DOHH2 (cell line): ENCODE measurements at regions not wholly inside any gene's neighbourhood (a gene's known extent, or its start where the extent isn't known, plus 50 kb on each side); places are given as distances from the start of the nearest gene placed in this dataset.

Source experiments
- H3F3A ChIP-seq: fragments of 200-600 bp; sonication (generic), shearing (Covaris generic); 2 replicates; pipeline ENCODE4 v1.6.0; 2016; ENCODE audit warnings: antibody characterized with exemption, mild to moderate bottlenecking; ENCODE audit not compliant: control insufficient read depth, insufficient read depth
- H3K27ac ChIP-seq: fragments of 200-600 bp; sonication (generic); 2 replicates; pipeline ENCODE4 v1.5.1; 2014; ENCODE audit warnings: low read depth, mild to moderate bottlenecking, low read length, moderate library complexity
- H3K27me3 ChIP-seq: fragments of 200-600 bp; sonication (generic); 2 replicates; pipeline ENCODE4 v1.6.1; 2014; ENCODE audit warnings: mild to moderate bottlenecking, low read length, mixed read lengths; ENCODE audit not compliant: control insufficient read depth
- H3K36me3 ChIP-seq: fragments of 200-600 bp; sonication (generic); 2 replicates; pipeline ENCODE4 v1.6.1; 2014; ENCODE audit warnings: mild to moderate bottlenecking, low read length, moderate library complexity, mixed read lengths; ENCODE audit not compliant: control insufficient read depth
- H3K4me1 ChIP-seq: fragments of 200-600 bp; sonication (generic); 2 replicates; pipeline ENCODE4 v1.6.1; 2014; ENCODE audit warnings: mild to moderate bottlenecking, low read length, mixed read lengths; ENCODE audit not compliant: control insufficient read depth
- H3K4me2 ChIP-seq: fragments of 200-600 bp; sonication (generic); 2 replicates; pipeline ENCODE4 v1.6.0; 2014; ENCODE audit warnings: mild to moderate bottlenecking, low read length, moderate library complexity
- H3K4me3 ChIP-seq: fragments of 200-600 bp; sonication (generic); 2 replicates; pipeline ENCODE4 v1.5.1; 2014; ENCODE audit warnings: mild to moderate bottlenecking, low read length, mixed read lengths
- H3K79me2 ChIP-seq: fragments of 200-600 bp; sonication (generic); 2 replicates; pipeline ENCODE4 v1.6.1; 2014; ENCODE audit warnings: mild to moderate bottlenecking, low read length, mixed read lengths; ENCODE audit not compliant: control insufficient read depth
- H3K9me2 ChIP-seq: fragments of 200-600 bp; sonication (generic); replicated peaks from 2 replicates; pipeline ENCODE4 v1.6.1; 2014; ENCODE audit warnings: mild to moderate bottlenecking, low read length, mixed read lengths; ENCODE audit not compliant: control insufficient read depth
- H3K9me3 ChIP-seq: fragments of 200-600 bp; sonication (generic); 2 replicates; pipeline ENCODE4 v1.6.1; 2014; ENCODE audit warnings: antibody characterized with exemption, low read length, mixed read lengths; ENCODE audit not compliant: control insufficient read depth, insufficient read depth
- H4K20me1 ChIP-seq: fragments of 200-600 bp; sonication (generic); 2 replicates; pipeline ENCODE4 v1.6.0; 2014; ENCODE audit warnings: low read depth, mild to moderate bottlenecking, antibody characterized with exemption, low read length, moderate library complexity; ENCODE audit not compliant: control insufficient read depth, insufficient read depth
- EZH2phosphoT487 ChIP-seq: fragments of 200-600 bp; sonication (generic); IDR thresholded peaks from 2 replicates; pipeline ENCODE4 v1.6.1; 2017; ENCODE audit warnings: borderline replicate concordance, mild to moderate bottlenecking, antibody characterized with exemption, low read length, moderate library complexity, mixed read lengths
- TF ChIP-seq, protein P1 (sequence below): fragments of 200-600 bp; sonication (generic); IDR thresholded peaks from one replicate; pipeline ENCODE4 v1.5.1; 2014; ENCODE audit warnings: antibody characterized with exemption, mild to moderate bottlenecking, low read depth, low read length; ENCODE audit not compliant: poor library complexity, severe bottlenecking

DNA sequence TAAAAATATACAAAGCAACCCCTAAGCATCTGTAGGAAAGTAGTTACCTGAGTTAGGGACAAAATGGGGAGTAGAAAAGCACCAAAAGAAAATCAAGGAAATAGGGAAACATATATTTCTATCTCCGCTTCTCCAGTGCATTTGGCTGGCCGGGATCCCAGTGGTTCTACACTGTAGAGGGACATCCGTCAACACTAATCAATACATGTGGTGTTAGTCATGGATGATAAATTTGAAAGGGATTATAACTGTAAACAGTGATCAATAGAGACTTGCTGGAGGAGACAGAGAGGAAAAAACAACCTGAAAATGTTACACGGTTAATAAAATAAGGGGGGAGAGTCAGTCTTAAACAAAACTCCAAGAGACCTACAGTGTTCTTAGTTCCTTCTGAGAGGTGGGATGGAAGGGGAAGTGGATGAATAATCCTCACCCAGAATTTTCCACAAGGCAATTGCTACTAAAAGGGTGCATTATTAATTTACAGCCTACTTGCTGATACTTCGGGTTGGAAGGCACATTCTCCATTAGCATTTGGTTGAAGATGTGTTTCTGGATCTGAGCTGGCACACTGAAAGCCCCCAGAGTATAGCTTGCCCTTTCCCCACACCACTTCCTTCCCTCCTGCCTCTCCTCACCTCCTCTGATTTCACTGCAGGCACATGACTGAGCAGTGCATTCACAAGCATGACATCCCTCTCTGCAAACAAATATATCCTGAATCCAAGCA is 530.0 kb downstream of the BCL11A start:
- Histone ChIP-seq H3K27me3 (no peaks in the 10 kb centered on the region), H3K4me3 (no peak overlapping the region), H3K79me2 (no peaks in the 10 kb centered on the region), H3K4me2 (no peak overlapping the region), H3K9me2 (no peaks in the 10 kb centered on the region; the same call in 1 of the 2 replicates), H3K4me1 (no peaks in the 10 kb centered on the region), H3K36me3 (no peaks in the 10 kb centered on the region), H3K9me3 (no peaks in the 10 kb centered on the region), H3K27ac (no peak overlapping the region), H4K20me1 (no peaks in the 10 kb centered on the region), H3F3A (no peaks in the 10 kb centered on the region)
- TF ChIP-seq, protein P1, sequence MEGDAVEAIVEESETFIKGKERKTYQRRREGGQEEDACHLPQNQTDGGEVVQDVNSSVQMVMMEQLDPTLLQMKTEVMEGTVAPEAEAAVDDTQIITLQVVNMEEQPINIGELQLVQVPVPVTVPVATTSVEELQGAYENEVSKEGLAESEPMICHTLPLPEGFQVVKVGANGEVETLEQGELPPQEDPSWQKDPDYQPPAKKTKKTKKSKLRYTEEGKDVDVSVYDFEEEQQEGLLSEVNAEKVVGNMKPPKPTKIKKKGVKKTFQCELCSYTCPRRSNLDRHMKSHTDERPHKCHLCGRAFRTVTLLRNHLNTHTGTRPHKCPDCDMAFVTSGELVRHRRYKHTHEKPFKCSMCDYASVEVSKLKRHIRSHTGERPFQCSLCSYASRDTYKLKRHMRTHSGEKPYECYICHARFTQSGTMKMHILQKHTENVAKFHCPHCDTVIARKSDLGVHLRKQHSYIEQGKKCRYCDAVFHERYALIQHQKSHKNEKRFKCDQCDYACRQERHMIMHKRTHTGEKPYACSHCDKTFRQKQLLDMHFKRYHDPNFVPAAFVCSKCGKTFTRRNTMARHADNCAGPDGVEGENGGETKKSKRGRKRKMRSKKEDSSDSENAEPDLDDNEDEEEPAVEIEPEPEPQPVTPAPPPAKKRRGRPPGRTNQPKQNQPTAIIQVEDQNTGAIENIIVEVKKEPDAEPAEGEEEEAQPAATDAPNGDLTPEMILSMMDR = no peak
- TF ChIP-seq EZH2phosphoT487 = no peak

DNA sequence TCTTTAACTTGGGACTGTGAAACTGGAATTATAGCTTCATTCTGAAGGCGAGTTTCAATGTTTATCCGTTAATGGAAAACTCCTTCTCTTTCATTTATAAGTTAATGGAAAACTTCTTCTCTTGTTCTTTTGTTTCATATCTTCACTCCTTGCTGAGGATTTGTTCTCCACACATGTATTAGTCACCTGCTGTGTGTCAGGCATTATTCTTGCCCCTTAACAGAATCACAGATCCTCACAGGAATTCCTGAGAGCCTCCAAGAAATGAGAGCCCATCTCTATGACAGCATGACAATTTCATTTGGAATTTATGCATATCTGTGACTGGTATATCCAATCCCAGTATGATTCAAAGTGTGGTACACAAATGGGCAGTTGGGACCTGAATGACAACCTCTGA is 545.8 kb downstream of the BCL11A start:
- no peaks in the 10 kb centered on the region for H3K36me3 ChIP-seq
- TF ChIP-seq, protein P1 = no peak
- no peak for TF ChIP-seq EZH2phosphoT487

DNA sequence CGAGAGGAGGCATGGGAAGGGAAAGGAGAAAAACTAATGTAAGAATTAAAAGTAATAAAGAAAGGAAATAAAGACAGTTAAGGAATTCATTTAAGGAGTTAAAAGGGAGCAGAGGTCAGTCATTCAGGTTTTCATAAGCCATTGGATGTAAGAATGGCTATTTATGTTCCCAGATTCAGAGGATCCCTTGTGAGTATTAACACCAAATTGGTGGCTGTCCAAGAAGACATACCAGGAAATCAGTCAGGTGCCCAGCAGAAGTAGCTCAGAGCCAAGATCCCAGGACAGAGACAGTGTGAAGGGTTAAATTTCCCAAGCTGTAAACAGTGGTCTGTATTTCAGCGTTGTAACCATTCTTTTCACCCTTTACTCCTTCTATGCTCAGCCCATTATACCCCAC is 550.4 kb downstream of the BCL11A start:
- H3K9me3 ChIP-seq = no peaks in the 10 kb centered on the region
- no peaks in the 10 kb centered on the region for H3K79me2 ChIP-seq
- no peak for TF ChIP-seq EZH2phosphoT487
- TF ChIP-seq, protein P1 = no peak
- no peak overlapping the region for H3K4me3 ChIP-seq
- H3F3A ChIP-seq = no peaks in the 10 kb centered on the region
- no peaks in the 10 kb centered on the region for H4K20me1 ChIP-seq
- H3K27ac ChIP-seq = no peak overlapping the region
- no peaks in the 10 kb centered on the region for H3K9me2 ChIP-seq
- H3K4me1 ChIP-seq = peaks cover 6% of the 10 kb centered on the region
- H3K36me3 ChIP-seq = no peaks in the 10 kb centered on the region
- no peaks in the 10 kb centered on the region for H3K27me3 ChIP-seq
- no peak overlapping the region for H3K4me2 ChIP-seq

More for the DNA sequence above, 545.8 kb downstream of the BCL11A start:
- Histone ChIP-seq H3K4me1 (no peaks in the 10 kb centered on the region), H3K9me3 (no peaks in the 10 kb centered on the region), H3F3A (no peaks in the 10 kb centered on the region), H3K27me3 (no peaks in the 10 kb centered on the region), H3K4me3 (no peak overlapping the region), H4K20me1 (no peaks in the 10 kb centered on the region), H3K4me2 (no peak overlapping the region), H3K9me2 (no peaks in the 10 kb centered on the region), H3K79me2 (no peaks in the 10 kb centered on the region), H3K27ac (no peak overlapping the region)
